Daoy (cell line): ENCODE measurements at regions not wholly inside any gene's neighbourhood (a gene's known extent, or its start where the extent isn't known, plus 50 kb on each side); places are given as distances from the start of the nearest gene placed in this dataset.
A peak's percentile ranks its signal among the peaks of the same experiment; 100 is the strongest.
"Not testable (repeated sequence)": the region's sequence is repeated elsewhere in the genome, so short reads cannot be mapped to it uniquely, and the experiment has no call there.

Experiments
- DNase-seq: peaks from one replicate; pipeline ENCODE4 v3.0.0-alpha.2; 2015; ENCODE audit warnings: low read depth

DNA sequence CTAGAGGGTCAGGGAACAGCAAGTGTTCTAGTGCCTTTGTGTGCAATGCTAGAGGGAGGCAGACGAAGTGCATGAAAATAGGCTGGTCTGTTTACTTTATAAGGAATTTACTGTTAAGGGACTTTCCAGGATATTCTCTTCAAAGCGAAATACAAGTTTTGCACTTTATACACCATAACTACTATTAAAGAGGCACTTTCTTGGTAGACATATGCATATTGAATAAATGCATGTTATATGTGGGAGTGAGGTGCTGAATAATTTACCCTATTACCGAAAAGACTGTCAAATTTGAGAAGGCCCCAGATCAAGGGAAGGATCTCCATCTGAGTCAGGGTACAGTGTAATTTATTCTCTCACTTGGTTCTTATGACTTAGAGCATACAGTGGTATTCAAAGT lies 310.5 kb downstream of the S1PR1 start:
- DNase-seq = no peak

DNA sequence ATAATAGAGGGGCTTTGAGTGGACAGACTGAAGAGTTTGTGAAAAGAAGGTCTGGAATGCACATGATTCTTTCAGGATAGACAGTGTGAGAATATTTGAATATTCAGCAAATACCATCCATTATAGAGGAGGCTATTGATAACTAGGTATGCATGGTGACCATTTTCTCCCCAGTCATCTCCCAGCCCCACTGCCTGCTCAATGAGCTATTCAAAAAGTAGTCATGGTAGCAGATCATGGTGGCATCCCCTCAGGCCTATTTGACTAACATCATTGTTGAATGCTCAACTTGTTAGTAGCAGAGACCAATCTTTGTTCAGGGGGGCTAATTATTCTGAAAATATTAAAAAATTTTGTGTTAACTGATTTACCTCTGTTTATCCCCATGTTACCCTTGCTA lies 311.6 kb downstream of the S1PR1 start:
- DNase-seq = no peak

DNA sequence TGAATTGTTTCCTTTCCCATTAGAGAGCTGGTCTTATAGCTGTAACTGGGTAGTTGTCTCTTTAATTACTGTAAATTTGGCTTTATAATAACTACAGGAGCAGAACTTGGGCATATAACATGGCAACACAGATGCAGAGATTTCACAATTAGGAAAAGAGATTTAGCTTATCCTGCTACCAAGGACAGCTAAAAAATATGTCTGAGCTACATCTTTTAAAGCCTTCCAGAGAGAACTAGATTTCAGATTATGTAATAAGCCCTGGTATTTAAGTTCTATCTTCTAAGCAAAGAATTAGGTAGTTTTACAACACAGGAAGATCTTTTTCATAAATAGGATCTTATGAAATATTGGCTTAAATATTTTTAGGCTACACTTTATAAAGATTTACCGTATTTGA lies 313.8 kb downstream of the S1PR1 start:
- no peak for DNase-seq

DNA sequence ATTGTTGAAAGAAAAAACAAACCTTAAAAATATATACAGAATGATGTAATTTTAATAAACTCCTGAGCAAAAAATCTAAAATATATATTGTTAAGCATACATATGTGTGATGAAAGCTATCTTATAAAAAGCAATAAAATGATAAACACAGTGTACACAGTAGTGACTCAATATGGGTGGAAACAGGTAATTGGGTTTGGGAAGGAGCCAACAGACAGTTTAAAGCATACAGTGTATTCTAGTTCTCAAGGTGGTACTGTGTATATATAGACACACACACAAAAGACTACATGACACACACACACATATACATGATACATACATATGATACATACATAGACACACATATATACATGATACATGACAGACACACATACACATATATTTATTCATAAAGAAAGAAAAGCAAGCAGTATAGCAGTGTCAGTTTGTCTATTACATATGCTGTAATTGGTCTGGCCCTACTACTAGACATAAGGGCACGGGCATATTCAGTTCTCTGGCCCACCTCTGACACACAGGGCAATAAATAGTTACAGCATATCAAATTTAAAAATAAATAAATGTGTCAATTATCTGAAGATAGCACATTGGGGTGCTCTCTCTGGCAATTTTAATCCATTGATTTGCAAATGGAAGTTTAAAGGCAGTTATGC lies 330.2 kb downstream of the S1PR1 start:
- no peak for DNase-seq

DNA sequence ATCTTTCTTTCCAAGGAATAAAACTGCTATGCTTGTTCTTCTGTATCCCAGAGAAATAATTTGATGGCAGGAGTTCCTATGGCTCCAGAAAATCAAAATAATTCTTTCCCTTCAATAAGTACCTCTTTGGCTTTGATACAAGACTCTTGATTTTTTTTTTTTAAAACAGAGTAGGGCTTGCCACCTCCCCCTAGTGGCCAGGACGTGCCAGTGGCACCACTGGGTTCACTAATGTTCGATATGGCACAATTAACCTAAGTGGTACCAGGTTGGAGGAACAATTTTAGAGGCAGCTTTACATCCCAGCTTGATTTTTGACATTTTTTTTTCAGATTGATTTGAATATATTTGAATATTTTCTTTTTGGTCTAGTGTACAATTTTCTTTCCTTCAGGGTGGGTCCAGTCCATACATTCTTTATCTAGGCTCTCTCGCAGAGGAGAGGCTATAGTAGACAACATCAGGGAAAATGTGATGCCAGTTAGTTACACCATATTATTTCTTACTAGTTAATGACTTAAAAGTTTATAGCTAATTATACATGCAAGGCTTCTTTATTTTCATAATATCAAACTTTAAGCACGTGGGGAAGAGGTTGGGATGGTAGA lies 330.9 kb downstream of the S1PR1 start:
- DNase-seq = peak; percentile 25

DNA sequence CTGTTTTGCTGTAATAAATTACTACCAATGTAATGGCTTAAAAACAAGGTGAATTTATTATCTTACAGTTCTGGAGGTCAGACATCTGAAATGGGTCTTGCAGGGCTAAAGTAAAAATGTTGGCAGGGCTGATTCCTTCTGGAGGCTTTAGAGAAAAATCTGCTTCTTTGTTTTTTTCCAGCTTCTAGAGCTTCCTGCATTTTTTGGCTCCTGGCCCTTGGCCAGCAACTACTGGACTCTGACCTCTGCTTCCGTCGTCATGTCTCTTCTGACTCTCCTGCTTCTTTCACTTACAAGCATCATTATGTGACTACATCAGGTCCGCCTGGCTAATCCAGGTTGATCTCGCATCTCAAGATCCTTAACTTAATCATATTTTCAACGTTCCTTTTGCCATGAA lies 350.9 kb downstream of the S1PR1 start:
- no peak for DNase-seq

DNA sequence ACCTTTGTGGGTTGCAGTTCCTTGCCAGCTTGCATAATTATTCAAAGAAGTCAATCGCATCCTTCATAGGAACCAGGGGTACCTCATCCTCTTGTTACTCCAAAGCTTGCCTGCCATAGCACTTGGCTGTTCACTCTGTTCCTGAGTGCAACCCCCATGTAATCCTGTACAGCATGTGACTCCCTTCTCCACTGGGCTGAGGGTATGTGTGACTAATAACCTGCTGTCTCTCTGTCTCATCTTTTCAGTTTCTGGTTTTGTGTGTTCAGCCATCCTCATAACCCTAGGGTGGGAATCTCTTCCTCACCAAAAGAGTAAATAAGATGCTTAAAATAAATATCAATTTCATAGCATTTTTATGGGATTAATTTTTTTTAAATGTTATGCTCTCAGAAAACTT lies 351.9 kb downstream of the S1PR1 start:
- no peak for DNase-seq

DNA sequence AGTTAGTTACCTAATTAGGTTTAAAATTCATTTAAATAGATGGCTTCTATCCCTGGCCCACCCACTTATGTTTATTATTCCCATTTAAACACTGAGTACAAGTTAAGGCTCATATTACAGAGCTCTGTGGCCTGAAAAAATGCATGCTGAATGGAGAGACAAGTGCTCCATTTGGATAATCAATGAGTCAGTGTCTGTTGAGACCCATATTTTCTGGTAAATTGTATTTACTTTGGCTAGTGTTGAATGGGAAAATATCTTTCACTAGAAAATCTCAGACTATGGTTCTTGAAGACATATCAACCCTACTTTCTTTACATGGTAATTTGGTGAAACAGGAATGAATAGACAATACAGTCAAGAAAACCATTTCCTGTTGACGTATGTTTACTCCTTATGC lies 356.0 kb downstream of the S1PR1 start:
- no peak for DNase-seq

DNA sequence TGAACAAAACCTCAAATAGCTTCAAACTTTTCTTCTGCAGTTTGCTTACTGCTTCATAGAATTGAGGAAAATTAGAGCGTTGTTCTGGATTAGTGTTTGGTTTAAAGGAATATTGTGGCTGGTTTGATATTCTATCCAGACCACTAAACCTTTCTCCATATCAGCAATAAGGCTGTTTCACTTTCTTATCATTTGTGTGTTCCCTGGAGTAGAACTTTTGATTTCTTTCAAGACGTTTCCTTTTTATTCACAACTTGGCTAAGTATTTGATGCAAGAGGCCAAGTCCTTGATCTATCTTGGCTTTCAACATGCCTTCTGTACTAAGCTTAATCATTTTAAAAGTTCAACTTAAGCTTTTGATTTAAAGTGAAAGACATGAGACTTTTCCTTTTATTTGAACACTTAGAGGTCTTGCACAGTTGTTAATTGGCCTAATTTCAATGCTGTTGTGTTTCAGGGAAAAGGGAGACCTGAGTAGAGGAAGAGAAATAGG lies 359.1 kb downstream of the S1PR1 start:
- DNase-seq = no peak

DNA sequence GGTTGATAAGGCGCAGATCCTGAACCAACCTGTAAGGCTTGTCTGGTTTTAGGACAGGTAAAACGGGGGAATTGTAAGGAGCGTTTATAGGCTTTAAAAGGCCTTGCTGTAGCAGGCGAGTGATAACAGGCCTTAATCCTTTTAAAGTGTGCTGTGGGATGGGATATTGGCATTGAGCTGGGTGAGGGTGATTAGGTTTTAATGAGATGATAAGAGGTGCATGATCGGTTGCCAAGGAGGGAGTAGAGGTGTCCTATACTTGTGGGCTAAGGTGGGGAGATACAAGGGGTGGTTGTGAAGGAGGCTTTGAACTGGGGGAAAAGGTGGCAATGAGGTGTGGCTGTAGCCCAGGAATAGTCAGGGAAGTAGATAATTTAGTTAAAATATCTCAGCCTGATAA lies 363.8 kb downstream of the S1PR1 start:
- DNase-seq = not testable (repeated sequence)

DNA sequence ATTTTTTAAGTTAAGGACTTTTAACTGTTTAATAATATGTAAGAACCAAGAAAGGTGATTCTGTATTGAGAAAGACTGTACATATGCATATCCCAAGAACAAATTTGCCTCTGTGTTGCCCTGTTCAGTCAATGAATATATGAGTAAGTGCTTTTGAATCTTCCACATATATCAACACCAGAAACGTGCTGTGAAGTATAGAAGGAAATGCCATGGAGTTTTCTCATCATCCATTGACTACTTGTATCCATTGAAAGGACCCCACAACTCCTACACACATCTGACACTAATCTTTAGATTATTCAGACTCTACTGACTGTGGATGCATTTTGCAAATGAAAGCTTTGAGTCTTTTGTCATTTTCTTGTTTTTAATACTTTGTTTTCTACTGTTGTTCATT lies 366.9 kb downstream of the S1PR1 start:
- no peak for DNase-seq

DNA sequence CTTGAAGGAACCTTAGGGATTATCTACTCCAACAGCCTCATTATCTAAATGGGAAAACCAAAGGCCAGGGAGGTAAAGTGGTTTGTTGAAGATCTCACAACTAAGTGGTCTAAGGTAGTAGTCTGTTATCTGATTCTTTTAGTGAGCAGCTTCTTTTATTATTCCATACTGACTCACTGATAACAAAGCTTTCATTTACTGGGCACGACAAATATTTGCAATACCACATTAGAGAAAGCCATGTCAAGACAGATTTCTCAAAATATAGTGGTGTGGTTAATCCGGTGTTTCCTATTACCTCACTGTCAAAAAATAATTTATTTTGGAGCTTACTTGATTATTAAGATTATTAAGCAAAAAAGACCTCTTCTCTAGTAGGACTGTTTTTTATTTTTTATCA lies 369.1 kb downstream of the S1PR1 start:
- no peak for DNase-seq

DNA sequence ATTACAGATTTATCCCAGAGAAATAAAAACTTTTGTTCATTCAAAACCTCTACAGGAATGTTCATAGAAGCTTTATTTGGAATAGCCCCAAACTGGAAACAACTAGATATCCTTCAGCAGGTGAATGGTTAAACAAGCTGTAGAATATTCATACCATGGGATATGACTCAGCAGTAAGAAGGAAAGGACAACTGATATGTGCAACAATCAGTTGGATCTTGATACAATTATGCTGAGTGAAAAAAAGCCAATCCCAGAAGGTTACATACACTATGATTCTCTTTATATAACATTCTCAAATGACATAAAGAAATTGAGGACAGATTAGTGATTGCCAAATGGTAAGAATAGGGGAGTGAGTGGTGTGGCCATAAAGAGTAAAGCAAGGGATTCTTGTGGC lies 376.7 kb downstream of the S1PR1 start:
- no peak for DNase-seq

DNA sequence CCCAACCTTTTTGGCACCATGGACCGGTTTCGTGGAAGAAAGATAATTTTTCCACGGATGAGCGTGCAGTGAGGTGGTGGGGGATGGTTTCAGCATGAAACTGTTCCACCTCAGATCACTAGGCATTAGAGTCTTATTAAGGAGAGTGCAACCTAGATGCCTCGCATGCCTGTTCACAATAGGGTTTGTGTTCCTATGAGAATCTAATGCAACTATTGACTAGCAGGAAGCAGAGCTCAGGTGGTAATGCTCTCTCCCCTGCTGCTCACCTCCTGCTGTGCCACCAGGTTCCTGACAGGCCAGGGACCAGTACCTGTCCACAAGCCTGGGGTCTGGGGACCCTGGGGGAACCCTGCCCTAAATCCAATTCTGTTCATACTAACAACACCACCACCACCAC lies 377.8 kb downstream of the OLFM3 start:
- DNase-seq = no peak

DNA sequence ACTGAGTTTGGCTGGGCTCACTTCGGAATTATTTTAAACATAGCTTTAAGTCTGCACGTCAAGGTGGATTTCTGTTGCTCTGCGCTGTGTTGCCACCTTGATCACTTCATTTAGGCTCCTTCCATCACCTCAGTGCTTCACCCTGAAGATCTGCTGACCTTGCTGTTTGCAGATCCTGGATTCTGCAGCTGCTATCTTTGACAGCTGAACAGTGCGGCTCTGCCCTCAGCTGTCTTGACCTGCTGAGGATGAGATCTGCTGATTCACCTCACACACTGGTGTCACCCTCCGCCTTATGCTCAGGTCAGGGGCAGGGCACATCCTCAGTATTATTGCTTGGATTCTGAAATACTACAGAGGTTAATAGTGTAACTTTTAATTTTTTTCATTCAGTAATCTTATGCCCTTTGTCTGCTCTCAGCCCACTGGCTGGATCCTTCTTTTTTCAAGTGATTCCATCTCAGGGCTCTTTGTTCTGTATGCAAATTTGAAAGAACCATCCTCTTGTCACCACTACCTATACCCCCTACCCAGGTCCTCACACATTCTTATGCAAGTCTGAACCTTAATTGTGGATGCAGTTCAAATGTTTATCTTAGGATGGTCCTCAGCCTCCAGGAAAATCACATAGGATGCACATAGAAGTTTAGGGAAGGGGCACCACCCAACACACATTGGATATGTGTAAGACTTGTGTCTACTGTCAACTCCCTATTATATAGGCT lies 364.0 kb downstream of the OLFM3 start:
- DNase-seq = no peak

DNA sequence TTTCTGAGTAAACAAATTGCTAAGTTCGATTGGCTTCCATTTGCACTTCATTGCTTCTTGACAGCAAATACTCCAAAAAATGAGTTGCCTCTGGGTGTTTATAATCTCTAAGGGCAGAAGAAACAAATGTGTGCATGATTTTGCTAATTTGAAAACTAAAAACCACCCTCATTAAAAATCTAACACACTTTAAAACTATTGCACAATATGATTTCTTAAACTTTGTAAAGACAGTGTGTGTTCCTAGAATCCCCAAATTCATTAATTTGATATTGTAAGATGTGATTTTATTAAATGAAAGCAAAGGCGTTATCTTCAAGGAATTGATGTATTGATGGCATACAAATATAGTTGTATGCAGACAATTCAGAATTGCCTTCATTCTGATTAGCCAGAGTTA lies 350.9 kb downstream of the OLFM3 start:
- DNase-seq = no peak

DNA sequence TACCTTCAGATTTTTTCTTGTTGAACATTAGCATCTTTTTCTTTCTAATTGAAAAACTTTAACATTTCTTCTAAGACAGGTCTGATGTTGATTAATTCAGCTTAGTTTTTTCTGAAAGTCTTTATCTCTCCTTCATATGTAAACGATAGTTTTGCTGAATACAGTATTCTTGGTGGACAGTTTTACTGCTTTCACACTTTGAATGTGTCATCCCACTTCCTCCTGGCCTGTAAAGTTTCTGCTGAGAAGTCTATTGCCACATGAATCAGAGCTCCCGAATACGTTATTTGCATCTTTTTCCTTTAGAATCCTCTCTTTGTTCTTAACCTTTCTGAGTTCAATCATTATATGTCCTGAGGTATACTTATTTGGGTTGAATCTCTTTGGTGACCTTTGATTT lies 344.2 kb downstream of the OLFM3 start:
- no peak for DNase-seq

DNA sequence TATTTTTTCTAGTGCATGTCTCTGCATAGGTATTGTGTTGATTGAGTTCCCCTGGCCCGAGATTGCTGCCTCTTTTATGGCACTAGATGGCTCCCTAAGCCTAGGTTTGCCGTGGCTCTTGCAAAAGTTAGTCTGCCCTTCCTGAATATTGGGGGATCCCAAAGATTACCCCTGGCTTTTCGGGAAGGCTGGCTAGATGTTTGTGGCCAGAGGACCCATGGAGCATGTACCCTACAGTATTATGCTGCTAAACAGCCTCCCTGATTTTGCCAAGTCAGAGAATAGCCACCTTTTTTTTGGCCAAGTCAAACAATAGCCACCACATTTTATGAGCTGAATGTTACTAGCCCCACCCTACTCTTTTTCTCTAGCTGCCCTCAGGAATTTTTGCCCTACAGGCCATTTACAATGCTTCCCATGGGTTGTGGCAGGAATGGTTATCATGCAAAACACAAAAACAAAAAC lies 343.2 kb downstream of the OLFM3 start:
- DNase-seq = no peak

DNA sequence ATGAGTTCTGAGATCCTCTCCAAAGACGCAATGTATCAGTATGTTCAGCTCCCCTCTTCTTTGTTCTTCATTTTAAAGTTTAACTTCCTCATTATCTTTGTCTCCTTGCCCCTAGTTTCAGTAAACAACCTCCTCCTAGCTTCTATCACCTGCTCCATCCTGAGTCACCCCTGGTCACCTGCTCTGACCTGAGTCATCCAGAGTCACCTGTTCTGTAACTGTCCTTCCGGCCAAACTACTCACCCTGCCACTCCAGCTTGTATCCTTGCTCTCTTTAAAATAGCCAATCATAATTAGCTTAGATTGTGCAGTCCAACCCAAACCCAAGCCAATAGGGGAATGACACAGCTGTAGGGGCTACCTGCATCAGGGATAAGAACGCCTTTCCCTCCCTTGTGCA lies 332.0 kb downstream of the OLFM3 start:
- no peak for DNase-seq

DNA sequence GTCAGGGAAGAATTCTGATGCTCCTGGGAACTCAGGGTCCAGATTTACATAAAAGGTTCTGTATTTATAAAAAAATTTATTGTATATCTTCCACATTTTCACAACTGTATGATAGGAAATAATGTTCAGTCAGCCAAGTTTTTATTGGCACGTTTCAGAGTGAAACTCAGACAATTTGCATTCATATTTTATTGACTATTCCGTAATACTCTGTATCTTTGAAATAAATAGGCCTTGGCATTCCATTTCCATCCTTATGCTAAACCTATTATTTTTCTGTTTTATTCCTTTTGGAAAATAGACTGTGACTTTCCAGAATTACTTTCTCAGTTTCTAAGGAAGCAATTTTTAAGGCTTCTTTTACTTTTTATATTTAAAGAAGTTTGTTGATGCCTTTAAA lies 329.0 kb downstream of the OLFM3 start:
- DNase-seq = no peak

DNA sequence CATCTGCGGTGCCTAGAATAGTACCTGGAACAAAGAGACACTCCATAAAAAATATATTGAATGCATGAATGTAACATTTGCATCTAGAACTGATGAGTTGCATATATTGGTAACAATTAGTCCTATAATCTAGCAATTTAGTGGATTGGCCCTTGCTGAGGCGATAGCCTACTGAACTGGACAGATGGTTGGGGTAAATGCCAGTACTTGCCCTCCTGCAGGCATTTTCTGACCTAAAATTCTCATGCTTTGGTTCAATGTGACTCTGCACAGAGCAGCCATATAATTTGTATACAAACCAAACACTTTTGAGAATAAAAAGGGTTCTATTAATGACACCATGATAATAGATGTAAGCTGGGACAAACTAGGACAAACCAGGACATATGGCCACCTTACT lies 313.6 kb downstream of the OLFM3 start:
- no peak for DNase-seq

DNA sequence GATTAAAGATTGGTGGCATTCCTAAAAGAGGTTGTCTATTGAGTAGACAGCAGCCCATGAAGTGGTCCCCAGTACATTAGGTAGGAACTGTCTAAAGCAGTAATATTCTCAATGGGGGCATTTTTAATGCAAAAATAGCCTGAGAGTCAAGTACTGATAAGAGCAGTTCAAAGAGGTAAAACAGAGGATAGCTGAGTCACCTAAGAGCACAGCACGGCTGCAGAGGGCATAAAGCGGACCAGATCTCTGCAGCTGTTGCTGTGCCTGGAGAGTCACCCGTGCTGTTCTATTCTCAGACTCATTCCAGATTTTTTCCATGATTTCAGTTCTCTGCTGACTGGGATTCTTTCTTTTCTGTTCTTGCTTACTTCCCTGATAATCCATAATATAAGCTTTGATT lies 313.2 kb downstream of the OLFM3 start:
- no peak for DNase-seq

DNA sequence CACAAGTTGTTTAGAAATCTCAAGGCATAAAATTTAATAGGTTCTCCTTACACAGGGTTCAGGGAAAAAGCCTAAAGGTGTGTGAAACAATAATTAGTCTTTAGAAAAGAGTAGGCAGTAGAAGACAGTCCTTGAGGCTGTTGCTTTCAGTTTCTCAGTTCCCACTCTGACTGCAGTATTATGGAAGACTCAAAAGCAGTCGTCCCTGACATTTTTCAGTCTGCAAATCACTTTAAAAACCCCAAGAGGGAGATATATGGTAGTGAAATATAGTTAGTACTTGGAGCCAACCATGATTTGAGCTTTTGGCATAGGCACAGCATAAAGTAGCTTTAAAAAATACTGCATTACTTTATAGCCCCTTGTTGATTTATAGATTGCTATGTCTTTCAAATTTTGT lies 299.7 kb downstream of the OLFM3 start:
- DNase-seq = no peak
